H1 (cell line): ENCODE measurements at regions not wholly inside any gene's neighbourhood (a gene's known extent, or its start where the extent isn't known, plus 50 kb on each side); places are given as distances from the start of the nearest gene placed in this dataset.
A peak's percentile ranks its signal among the peaks of the same experiment; 100 is the strongest.

Source experiments
- EZH2 ChIP-seq: fragments of 200-600 bp; sonication (generic); IDR thresholded peaks from 2 replicates; pipeline ENCODE4 v1.7.1; 2012; ENCODE audit warnings: low read depth, mild to moderate bottlenecking, moderate library complexity, low read length, inconsistent platforms; ENCODE audit not compliant: severe bottlenecking
- GABPA ChIP-seq: IDR thresholded peaks from 2 replicates; pipeline ENCODE4 v1.6.1; 2011; ENCODE audit warnings: mild to moderate bottlenecking, low read length, moderate library complexity, borderline replicate concordance; ENCODE audit not compliant: insufficient read depth
- HDAC6 ChIP-seq: IDR thresholded peaks from one replicate; pipeline ENCODE4 v1.7.1; 2012; ENCODE audit warnings: low read depth, mild to moderate bottlenecking, inconsistent platforms, low read length, moderate library complexity
- KDM1A ChIP-seq: fragments of 200-600, 300-600 bp; sonication (generic); IDR thresholded peaks from 2 replicates; pipeline ENCODE4 v1.7.1; 2016; ENCODE audit warnings: mild to moderate bottlenecking, low read length, borderline replicate concordance
- NRF1 ChIP-seq: IDR thresholded peaks from 2 replicates; pipeline ENCODE4 v1.6.1; 2011; ENCODE audit warnings: mild to moderate bottlenecking, low read depth, low read length, improper control_type of control experiment
- POLR2A ChIP-seq, 2 experiments: IDR thresholded peaks; 1 replicate in 1 of 2; 2 replicates in 1 of 2; pipeline ENCODE4 v1.6.1; 2011; ENCODE audit warnings: low read depth in 2 of 2, low read length in 2 of 2, mild to moderate bottlenecking in 2 of 2; ENCODE audit errors: control extremely low read depth in 1 of 2
- TBP ChIP-seq: IDR thresholded peaks from 2 replicates; pipeline ENCODE4 v1.6.1; 2011; ENCODE audit warnings: low read depth, low read length, improper control_type of control experiment
- YY1 ChIP-seq: IDR thresholded peaks from 2 replicates; pipeline ENCODE4 v1.6.1; 2011; ENCODE audit warnings: low read depth, mild to moderate bottlenecking, low read length
- TF ChIP-seq, protein P1 (sequence below), 3 experiments: IDR thresholded peaks; 1 replicate in 2 of 3; 2 replicates in 1 of 3; pipeline versions ENCODE4 v1.5.1 to v1.6.1; 2011; ENCODE audit warnings: low read length in 3 of 3, mild to moderate bottlenecking in 3 of 3, inconsistent platforms in 2 of 3, low read depth in 1 of 3, moderate library complexity in 1 of 3; ENCODE audit not compliant: insufficient read depth in 1 of 3; ENCODE audit errors: control extremely low read depth in 1 of 3
- TF ChIP-seq, protein P2 (sequence below): IDR thresholded peaks from 2 replicates; pipeline ENCODE4 v1.6.1; 2011; ENCODE audit warnings: low read length, improper control_type of control experiment

DNA sequence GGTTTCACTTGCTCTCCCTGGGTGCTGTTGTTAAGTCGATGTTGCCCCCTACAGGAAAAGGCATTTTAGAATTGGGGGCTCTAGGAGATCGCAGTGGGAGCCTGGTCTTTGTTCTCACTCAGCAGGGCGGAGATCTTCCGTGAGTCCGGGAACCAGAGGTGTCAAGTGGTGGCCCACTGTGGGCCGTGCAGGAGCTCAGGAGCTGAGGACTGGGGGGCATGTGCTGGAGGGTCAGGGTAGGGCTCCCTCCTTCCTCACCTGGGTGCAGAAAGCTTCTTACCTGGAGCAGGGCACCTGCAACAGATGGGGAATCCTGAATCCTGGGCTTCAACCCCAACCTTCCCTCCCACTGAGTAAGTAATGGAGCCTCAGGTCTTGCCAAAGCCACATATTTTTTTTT, 392.7 kb downstream of the NPHP4 start:
- TF ChIP-seq NRF1 (no peak), GABPA (no peak), EZH2 (no peak), KDM1A (no peak), TBP (no peak), HDAC6 (no peak), POLR2A (IDR thresholded peaks at IDR 0.05; ENCODE audit: control extremely low read depth in 1 of 2, low read depth in 2 of 2, low read length in 2 of 2) (no peak), YY1 (no peak)
- TF ChIP-seq, protein P1, sequence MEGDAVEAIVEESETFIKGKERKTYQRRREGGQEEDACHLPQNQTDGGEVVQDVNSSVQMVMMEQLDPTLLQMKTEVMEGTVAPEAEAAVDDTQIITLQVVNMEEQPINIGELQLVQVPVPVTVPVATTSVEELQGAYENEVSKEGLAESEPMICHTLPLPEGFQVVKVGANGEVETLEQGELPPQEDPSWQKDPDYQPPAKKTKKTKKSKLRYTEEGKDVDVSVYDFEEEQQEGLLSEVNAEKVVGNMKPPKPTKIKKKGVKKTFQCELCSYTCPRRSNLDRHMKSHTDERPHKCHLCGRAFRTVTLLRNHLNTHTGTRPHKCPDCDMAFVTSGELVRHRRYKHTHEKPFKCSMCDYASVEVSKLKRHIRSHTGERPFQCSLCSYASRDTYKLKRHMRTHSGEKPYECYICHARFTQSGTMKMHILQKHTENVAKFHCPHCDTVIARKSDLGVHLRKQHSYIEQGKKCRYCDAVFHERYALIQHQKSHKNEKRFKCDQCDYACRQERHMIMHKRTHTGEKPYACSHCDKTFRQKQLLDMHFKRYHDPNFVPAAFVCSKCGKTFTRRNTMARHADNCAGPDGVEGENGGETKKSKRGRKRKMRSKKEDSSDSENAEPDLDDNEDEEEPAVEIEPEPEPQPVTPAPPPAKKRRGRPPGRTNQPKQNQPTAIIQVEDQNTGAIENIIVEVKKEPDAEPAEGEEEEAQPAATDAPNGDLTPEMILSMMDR (IDR thresholded peaks at IDR 0.05; ENCODE audit: control extremely low read depth in 1 of 3, insufficient read depth in 1 of 3, low read depth in 1 of 3, low read length in 3 of 3) = 0 out of 4 replicates have a peak, but pooled peaks of 1 of the 3 experiments have one; percentile 11
- TF ChIP-seq, protein P2, sequence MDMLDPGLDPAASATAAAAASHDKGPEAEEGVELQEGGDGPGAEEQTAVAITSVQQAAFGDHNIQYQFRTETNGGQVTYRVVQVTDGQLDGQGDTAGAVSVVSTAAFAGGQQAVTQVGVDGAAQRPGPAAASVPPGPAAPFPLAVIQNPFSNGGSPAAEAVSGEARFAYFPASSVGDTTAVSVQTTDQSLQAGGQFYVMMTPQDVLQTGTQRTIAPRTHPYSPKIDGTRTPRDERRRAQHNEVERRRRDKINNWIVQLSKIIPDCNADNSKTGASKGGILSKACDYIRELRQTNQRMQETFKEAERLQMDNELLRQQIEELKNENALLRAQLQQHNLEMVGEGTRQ = no peak
